SHP77 treated with DMSO at 0.1 percent for 48 hours (cell line): ENCODE measurements at regions not wholly inside any gene's neighbourhood (a gene's known extent, or its start where the extent isn't known, plus 50 kb on each side); places are given as distances from the start of the nearest gene placed in this dataset.
"Not testable (repeated sequence)": the region's sequence is repeated elsewhere in the genome, so short reads cannot be mapped to it uniquely, and the experiment has no call there.

Experiments used
- DNase-seq: peaks from one replicate; lab custom pipeline; 2025; lab: John Stamatoyannopoulos, UW

DNA sequence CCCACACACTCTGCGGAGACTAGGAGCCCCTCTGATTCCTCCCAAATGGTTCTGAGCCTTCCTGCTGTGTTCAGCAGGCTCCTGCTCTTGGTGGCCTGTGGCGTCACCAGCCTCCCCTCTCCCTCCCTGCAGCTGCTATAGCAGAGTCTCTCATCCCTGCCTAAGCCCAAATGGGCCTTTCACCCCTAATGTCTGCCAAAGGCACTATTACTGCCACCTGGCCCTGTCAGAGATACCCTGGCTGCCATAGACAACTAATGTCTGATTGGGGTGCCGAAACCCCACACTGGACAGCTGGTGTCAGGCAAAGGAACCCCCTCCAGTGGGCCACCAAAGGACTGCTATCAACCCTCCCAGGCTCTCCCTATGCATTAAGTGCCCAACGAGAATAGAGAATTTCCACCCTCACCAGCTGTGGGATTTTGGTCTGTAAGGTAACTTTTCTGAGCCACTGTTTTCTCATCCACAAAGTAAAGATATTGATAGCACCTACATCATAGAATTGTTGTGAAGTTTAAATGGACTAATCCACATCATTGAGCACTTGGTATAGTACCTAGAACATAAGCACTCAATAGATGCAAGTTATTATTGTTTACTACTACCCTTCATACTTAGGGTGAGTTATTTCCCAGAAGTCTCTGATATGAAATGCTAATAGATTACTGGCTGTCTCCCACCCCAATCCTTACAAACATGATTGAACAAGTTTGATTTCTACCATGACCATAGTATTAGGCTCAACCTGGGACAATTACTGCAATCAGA lies 421.3 kb downstream of the MID1IP1 start:
- DNase-seq = no peak

DNA sequence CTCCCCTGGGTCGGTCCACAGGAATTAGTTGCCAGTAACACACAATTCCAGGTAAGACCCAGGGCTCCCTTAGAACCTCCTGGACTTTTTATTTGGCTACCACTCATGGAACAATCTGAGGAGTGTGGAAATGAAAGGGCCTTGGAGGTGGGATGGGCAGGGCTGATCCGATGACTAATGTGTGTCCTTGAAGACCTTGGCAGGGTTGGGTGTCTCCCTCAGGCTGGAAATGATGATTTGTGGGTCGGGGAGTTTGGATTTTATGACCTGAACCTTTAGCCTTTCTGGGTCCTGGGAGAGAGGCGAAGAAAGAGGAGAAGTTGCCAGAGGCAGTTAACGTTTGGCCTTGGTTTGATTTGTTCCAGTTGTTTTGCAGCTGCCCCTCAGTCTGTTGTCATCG lies 425.0 kb downstream of the MID1IP1 start:
- DNase-seq = no peak

DNA sequence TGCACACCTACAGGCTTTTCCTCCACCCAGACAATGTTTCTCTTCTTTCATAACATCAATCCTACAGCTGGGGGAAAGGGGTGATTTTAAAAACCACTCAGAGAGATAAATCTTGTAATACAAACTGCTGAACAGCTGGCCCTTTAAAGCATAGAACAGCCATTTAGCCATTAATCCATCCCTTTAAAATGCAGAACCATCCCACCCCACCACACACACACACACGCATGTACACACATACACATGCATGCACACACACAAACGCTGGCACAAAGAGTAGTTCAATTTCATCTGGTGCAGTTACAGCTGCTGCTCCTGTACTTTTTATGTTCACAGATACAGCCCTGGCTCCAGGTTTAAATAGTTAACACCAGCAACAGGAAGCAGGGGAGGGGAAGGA lies 426.1 kb downstream of the MID1IP1 start:
- DNase-seq = no peak

DNA sequence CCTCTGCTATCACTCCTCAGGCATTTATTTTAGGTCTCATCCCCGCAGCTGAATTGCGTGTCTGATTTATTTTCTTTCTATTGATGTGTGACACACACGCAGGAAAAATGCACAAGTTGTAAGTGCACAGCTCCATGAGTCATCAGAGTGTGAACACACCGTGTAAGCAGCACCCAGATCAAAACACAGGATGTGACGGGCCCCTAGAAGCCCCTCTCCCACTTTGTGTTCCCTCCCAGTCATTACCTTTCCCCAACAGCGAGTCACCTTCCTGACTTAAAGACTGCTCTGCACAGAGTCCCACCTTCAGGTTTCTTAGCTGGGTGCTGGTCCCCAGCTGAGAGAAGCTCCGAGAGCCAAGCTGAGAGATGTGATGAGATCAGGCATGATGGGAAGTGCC lies 436.7 kb downstream of the MID1IP1 start:
- DNase-seq = no peak

DNA sequence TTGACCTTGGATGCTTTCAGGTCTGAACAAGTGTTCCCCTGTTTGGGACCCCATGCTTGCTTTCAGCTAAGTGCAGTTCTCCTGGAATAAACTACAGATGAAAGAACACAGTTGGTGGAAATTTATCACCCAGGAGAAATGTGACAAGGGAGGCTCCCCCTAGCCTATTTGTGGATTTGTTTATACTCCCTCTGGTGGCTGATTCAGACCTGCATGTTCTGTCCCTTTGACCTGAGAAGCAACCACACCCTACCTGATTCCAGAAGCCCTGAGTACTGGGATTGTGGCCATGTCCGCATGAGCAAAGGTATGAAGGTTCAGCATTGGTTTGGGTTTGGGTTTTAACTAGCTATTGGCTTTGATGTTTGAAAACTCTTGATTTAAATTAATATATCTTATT lies 440.9 kb downstream of the MID1IP1 start:
- no peak for DNase-seq

DNA sequence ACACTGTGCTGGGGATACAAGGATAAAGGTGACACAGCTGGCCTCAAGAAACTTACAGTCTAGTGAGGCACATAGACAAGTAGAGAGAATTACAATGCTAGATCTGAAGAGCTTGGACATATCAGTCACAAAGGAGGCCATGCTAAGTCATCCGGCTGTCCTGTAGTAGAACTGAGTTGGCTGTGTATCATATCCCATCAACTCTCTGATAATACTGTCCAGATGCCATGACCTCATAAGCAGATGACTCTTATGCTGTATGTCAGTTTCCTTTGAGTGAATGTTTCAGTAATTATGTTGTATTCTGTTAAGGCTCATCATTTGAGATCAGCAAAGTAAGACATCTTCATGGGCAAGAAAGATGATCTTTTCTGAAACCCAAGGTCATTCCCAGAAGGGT lies 442.9 kb downstream of the MID1IP1 start:
- no peak for DNase-seq

DNA sequence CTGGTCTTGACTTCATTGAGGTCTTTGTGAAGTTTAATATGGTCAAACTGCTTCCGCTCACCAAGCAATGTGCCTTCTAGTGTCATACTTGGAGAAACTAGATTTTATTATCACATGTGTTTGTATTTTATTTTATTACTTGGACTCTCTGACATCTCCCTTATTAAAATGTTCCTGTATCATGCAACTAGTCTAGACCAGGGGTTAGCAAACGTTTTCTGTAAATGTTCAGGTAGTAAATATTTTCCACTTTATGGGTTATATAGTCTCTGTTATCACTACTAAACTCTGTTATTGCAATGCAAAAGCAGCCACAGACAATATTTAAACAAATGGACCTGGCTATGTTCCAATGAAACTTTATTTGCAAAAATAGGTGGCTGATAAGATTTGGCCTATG lies 443.8 kb downstream of the MID1IP1 start:
- no peak for DNase-seq

DNA sequence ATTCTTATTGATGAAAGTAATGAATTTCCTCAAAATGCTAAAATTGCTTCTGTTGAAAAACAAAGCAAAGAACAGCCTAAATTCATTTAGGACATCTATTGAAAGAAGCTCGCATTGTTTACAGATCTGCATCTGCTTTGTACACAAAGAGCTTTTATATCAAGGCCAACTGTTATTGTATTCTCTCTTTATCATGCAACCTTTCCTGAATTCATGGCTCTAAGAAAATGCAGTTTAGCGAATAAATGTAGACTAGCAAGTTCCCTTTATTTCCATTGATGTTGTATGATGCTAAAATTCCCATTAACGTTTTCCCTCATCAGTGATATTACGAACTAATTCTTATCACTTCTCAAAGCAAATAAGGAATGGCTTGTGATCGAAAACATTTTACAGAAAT lies 446.3 kb downstream of the MID1IP1 start:
- no peak for DNase-seq

DNA sequence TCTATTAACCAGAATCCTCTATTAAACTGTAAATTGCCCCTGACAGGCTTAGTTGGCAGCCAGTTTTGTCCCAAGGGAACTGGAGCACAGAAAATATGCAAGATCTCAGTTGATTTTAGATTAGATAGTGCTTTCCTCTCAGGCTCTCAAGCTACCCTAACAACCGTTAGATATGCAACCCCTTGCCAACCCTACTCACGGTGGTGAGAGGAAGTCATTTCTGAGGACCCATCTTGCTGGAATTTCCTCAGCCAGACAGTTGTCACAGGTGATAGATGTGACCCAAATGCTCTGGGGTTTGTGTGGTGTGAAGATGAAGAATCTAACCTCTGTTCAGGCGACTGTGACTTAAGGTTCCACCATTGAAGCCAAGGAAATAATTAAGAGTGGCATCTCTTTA lies 447.1 kb downstream of the MID1IP1 start:
- DNase-seq = no peak

DNA sequence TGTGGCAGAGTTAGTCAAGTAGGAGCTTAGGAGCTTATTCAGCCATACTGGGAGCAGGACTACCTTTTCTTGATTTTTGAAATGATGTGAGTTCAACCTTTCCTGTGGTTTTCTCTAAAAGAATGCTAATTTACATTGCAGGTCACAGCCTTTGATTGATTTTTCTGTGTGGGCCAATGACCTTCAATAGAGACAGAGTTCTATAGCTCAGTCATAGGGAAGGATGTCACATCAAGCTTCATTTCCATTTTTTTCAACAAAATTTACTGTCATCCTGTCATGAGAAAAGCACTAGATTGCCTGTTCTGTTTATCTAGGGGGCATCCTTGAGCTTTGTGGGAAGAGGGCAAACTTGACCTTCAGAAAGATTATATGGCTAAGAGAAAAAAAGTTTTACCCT lies 448.7 kb downstream of the MID1IP1 start:
- no peak for DNase-seq

DNA sequence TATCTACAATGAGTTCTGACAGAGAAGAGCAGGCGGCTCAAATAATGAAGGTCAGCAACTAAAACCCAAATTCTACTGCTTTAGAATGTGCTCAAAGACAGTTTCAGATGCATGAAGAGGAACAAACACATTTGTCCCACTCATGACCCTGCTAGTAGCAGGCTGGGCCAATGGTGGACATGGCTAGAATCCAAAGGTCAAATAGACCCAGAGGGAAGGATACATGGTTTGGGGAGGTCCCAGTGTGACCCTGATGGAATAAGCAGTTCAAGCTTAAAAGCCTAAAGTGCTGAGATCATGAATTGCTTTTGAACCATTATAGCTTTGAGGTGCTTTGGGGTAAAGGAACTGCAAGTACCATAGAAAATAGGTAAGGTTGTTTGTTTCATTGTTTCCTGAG lies 450.7 kb downstream of the MID1IP1 start:
- no peak for DNase-seq

DNA sequence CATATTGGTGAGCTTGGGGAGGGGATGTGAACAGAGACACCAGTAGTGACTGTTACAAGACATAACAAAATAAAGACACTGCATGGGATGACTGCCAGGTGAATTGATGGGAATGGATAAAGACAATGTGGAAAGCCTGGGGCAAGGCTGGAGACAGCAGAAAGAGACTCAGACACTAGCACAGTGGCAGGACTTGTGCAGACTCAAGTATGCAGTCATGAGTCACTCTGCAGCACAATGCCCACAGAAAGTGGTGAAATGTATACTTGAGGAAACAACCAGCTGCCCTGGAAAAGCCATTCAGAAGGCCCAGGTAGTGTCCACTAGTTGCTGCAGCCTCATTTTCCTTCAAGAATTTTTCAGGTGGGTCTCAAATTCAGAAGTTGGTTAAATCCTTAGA lies 452.3 kb downstream of the MID1IP1 start:
- no peak for DNase-seq

DNA sequence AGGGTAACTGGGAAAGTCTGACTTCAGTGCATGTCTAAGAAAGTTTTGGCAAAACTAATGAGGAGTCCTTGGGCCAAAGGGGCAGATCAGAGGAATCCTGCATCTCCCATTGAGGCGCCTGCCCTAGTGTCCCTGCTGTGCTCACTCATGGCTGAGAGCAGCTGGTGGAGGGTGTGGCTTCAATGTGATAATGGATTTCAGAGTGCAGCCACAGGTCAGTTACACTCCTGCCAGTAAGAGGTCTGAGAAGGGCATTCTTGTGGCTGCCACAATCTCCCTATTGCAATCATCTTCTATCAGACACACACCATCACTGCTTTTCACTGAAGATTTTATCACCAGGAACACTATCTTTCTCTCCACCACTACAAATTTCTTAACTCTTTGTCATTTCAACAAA lies 457.1 kb downstream of the MID1IP1 start:
- no peak for DNase-seq

DNA sequence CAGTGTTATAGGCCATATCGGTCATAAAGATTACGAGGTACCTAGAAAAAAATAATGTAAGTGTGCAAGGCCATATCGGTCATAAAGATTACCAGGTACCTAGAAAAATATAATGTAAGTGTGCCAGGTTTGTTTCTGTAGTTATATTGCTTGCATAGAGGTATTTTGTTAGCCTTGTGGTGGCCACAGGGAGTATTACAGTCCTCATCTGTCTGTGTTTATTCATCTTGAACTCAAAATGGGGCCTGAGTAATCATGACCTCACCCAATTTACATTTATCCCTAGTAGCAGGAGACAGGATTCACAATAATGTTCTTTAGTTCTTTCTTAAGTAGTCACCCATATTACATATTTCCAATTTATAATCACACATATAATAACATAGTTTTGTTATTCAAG lies 459.7 kb downstream of the MID1IP1 start:
- no peak for DNase-seq

DNA sequence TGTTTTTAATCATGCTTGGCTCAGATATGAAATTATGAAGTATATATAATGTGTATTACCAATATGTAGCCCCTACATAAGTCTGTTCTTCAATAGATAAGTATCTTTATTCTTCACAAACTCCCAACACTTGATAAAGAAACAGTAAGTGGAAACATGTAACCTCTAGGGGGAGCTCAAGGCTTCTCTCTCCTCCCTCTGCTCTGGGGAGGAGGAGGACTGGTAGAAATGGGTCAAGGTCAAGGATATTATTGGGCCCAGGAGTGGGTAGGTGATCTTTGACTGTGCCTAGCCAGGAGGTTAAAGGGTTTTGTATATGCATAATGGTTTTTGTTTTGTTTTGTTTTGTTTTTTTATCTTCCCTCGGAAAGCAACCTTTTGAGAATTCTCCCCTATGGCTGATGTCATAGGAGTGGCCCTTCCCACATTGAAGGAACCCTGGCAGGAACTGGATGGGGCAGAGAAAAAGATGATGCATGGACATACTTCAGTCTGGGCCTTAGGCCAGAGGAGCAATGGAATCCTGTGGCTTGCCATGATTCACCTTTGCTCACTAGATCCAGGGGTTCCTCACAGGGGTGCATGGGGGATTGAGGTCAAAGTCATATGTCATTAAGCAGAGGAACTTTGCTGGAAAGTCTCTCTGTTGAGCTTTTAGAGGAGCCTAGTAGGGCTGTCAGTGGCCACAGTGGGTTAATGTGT lies 460.3 kb downstream of the MID1IP1 start:
- DNase-seq = no peak

DNA sequence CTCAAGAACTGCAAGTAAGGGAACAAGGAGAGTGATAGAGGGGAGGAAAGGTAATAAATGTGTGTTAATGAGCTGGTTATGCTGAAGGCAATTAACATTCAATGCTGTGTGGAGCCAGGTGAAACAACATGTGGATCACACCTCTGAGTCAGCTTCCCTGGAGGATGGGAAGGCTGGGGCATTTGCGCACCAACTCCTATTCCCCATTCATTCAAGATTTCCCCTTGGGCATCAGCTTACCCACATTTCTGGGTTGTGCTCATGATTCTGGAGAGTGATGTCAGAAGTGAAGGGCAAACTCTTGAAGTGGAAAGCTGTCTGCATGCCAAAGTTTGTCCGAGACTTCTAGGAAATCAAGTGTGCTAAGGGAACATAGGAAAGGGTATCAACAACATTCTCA lies 461.4 kb downstream of the MID1IP1 start:
- DNase-seq = no peak

DNA sequence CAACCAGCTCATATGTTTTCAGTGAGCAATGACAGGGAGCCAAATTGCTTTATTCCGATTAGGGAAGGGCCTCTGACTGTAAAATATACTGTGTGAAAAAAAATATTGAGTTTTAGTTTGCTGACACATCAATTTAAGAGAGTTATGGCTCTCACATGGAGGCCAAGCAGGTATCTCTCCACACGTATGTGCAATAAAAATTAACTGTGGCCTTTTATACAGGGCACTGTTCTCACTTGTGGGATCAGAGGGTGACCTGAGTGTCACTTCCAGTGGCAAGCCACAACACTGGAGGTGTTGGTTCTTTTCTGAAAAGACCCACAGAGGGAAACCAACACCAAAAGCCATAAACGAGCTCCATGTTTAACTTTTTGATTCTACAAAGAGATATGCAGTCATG lies 462.8 kb downstream of the MID1IP1 start:
- no peak for DNase-seq

DNA sequence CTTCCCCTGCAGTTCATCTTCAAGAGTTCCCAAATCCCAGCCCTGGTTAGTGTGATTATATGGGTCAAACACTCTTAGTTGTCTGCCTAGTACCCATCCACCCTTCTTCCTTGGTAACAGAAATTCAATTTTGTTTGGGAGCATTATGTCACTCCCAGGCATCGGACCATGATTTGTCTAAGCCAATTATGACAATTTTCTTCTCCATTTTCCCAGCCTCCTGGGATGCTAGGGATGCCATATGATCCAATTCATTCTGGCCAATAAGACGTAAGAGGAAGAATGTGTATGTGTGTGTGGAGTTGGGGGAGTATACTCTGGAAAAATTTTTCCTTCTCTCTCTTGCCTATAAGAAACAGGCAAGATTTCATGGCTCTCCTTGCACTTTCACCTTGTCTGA lies 465.9 kb downstream of the MID1IP1 start:
- DNase-seq = no peak

DNA sequence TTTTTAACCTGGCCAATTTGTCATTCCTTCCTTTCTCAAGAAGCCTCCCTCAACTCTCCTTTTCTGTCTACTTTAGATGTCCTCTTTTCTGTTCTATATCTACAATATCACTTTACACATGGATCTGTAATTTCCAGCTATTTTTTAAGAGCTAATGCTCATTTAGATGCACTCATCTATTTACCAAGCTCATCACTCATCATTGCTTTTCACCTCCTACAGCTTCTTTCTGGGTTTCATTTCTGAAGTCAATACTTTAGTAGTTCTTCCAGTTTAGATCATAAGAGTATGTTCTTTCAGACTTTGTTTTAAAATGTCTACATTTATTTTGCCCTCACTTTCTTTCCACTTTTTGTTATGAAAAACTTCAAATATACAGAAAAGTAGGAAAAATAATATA lies 466.9 kb downstream of the MID1IP1 start:
- DNase-seq = no peak

DNA sequence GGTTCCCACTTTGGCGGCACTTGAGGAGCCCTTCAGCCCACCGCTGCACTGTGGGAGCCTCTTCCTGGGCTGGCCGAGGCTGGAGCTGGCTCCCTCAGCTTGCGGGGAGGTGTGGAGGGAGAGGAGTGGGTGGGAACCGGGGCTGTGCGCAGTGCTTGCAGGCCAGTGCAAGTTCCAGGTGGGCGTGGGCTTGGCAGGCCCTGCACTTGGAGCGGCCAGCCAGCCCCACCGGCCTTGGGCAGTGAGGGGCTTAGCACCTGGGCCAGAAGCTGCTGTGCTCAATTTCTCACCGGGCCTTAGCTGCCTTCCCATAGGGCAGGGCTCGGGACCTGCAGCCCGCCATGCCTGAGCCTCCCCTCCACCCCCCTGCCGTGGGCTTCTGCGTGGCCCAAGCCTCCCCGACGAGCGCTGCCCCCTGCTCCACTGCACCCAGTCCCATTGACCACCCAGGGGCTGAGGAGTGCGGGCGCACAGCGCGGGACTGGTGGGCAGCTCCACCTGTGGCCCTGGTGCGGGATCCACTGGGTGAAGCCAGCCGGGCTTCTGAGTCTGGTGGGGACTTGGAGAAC lies 474.3 kb downstream of the MID1IP1 start:
- no peak for DNase-seq

DNA sequence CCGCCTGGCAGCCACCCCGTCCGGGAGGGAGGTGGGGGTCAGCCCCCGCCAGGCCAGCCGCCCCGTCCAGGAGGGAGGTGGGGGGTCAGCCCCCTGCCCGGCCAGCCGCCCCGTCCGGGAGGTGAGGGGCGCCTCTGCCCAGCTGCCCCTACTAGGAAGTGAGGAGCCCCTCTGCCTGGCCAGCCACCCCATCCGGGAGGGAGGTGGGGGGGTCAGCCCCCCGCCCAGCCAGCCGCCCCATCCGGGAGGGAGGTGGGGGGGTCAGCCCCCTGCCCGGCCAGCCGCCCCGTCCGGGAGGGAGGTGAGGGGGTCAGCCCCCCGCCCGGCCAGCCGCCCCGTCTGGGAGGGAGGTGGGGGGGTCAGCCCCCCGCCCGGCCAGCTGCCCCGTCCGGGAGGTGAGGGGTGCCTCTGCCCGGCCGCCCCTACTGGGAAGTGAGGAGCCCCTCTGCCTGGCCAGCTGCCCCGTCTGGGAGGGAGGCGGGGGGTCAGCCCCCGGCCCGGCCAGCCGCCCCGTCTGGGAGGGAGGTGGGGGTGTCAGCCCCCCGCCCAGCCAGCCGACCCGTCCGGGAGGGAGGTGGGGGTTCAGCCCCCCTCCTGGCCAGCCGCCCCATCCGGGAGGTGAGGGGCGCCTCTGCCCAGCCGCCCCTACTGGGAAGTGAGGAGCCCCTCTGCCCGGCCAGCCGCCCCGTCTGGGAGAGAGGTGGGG lies 476.6 kb downstream of the MID1IP1 start:
- DNase-seq = not testable (repeated sequence)

DNA sequence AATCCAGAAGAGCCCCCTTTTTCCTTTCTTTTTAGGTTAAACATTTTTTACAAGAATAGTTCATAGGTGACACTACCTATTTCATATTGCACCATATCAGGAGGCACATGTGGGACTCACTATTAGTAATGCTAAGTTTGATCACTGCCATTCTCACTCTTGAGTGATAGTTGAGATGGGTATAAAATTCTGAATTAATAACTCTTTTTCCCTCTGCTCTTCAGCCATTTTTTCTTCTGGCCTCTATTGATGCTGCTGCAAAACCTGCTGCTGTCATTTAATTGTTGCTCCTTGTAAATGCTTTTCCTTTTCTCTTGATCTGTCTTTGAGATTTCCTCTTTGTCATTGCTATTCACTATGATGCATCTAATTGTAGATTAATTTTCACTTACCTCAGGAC lies 482.0 kb downstream of the MID1IP1 start:
- no peak for DNase-seq

DNA sequence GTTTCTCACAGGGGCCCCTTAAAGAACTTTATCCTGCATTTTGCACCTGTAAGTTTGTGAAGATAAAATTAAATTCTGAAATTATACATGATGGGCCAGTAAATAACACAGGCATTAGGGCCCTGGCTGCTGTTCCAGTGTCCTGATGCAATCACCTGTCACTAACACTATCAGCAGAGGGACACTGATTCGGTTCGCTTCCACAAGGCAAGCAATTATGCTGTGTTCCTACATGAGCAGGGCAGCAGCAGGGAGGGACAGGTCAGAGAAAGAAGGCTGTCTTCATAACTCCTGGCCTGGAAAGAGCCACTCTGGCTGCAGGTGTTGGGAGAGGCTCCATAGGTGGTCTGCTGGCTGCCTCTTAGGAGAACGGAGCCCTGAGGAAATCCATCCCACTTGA lies 487.3 kb downstream of the MID1IP1 start:
- DNase-seq = no peak
